HUES6 (cell line): ENCODE measurements at regions not wholly inside any gene's neighbourhood (a gene's known extent, or its start where the extent isn't known, plus 50 kb on each side); places are given as distances from the start of the nearest gene placed in this dataset.

Experiments
- H3K27ac ChIP-seq: 2 replicates; pipeline ENCODE4 v1.7.0; 2013; ENCODE audit warnings: low read depth, mild to moderate bottlenecking, low read length, inconsistent platforms
- H3K27me3 ChIP-seq: 2 replicates; pipeline ENCODE4 v1.6.1; 2013; ENCODE audit warnings: low read length; ENCODE audit not compliant: control insufficient read depth, insufficient read depth
- H3K36me3 ChIP-seq: 2 replicates; pipeline ENCODE4 v1.6.1; 2013; ENCODE audit warnings: low read length; ENCODE audit not compliant: control insufficient read depth, insufficient read depth
- H3K4me1 ChIP-seq: 2 replicates; pipeline ENCODE4 v1.6.1; 2013; ENCODE audit warnings: low read length; ENCODE audit not compliant: control insufficient read depth, insufficient read depth
- H3K4me3 ChIP-seq: 2 replicates; pipeline ENCODE4 v1.5.1; 2013; ENCODE audit warnings: low read depth, low read length
- H3K9ac ChIP-seq: one replicate; pipeline ENCODE4 v1.6.1; 2013; ENCODE audit warnings: mild to moderate bottlenecking, low read length
- H3K9me3 ChIP-seq: 2 replicates; pipeline ENCODE4 v1.6.1; 2013; ENCODE audit warnings: low read depth, low read length; ENCODE audit not compliant: control insufficient read depth, insufficient read depth

DNA sequence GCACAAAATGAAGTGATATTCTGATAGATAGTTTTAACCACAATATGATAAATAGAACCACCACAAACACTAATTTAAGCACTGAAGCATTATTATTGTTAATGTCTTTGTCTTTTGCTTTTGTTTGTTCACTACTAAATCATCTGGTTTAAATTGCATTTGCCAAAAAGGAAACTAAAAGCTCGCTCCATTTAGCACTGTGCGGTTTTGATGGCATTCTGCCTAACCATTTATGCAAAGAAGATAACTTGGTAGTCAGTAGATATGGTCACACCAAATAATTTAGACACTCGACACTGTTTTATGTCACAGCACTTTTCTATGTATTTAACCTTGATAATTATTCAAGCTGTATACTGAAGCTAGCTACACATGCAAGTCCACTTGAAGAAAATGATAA is 849.8 kb upstream of the CDH6 start:
- Histone ChIP-seq H3K27me3 (no peaks in the 10 kb centered on the region), H3K9me3 (no peaks in the 10 kb centered on the region), H3K36me3 (no peaks in the 10 kb centered on the region), H3K9ac (no peak overlapping the region), H3K4me1 (no peaks in the 10 kb centered on the region), H3K4me3 (no peak overlapping the region), H3K27ac (no peak overlapping the region)

DNA sequence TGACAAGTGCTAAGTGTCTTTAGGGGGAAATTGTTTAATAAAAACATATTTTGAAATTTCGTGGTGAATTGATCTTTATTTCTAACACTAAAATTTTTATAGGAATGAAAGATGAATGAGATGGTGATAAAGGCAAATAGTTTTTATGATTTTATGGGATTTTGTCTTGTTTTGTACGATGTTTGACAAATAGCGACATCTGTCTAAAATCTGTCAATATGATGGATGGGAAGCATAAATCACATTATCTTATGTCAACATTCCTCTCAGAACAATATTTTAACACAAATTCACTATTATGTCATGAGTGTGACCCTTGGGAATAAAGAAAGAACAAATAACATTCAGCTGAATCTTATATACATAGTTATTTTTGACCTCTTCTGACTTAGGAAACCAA is 852.0 kb upstream of the CDH6 start:
- Histone ChIP-seq H3K27me3 (no peaks in the 10 kb centered on the region), H3K27ac (no peak overlapping the region), H3K9me3 (no peaks in the 10 kb centered on the region), H3K36me3 (no peaks in the 10 kb centered on the region), H3K9ac (no peak overlapping the region), H3K4me1 (no peaks in the 10 kb centered on the region), H3K4me3 (no peak overlapping the region)

DNA sequence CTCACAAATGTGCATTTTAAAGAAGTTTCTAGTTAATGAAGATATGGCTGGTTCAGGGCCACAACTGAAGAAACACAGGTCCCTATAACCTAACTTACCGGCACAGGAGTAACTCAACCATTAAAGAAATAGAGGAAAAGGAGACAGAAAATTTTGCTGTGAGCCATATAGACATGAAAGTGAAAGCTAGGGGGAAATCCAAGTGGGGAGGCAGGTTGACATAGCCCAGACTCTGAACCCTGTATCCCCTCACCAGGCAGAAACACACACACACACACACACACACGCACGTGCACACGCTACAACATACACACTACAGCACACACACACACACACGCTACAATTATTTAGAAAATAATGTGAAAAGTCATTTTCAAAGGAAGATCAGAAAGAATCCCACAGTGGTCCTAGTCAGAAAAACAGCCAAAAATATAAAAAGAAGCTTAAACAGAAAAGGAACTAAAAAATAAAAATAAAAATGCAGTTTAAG is 856.4 kb upstream of the CDH6 start:
- Histone ChIP-seq H3K27me3 (no peaks in the 10 kb centered on the region), H3K4me3 (no peak overlapping the region), H3K4me1 (no peaks in the 10 kb centered on the region), H3K36me3 (no peaks in the 10 kb centered on the region), H3K27ac (no peak overlapping the region), H3K9me3 (no peaks in the 10 kb centered on the region), H3K9ac (no peak overlapping the region)

DNA sequence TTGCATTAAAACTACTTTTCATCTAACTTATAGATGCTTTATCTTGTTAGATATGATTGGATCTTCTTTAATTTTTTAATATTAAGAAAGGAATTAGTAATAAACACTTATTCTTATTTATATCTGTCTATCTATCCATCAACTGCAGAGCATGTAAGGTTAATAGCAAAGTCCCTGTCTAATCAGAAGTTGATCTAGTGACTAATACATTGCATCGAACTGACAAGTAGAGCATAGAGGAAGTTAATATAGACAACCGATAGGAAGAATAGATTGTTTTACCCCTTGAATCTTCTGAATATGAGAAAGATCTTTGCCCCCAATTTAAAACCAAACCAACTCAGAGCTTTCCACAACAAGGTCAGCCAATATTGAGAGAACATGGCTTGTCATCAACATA is 862.0 kb upstream of the CDH6 start:
- Histone ChIP-seq H3K27me3 (no peaks in the 10 kb centered on the region), H3K9ac (no peak overlapping the region), H3K9me3 (no peaks in the 10 kb centered on the region), H3K27ac (no peak overlapping the region), H3K4me1 (no peaks in the 10 kb centered on the region), H3K4me3 (no peak overlapping the region), H3K36me3 (no peaks in the 10 kb centered on the region)

DNA sequence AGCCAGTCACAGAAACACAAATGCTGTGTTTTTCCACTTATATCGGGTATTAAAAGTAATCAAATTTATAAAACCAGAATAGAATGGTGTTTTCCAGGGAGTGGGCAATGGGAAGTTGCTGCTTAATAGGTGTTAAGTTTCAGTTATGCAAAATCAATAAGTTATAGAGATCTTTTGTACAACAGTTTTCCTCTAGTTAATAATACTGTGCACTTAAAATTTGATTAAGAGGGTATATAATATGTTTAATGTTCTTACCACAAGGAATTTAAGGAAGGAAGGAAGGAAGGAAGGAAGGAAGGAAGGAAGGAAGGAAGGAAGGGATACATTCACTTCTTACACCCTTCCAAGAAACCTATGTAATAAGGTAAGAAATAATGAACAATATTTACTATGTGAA is 867.7 kb upstream of the CDH6 start:
- Histone ChIP-seq H3K36me3 (no peaks in the 10 kb centered on the region), H3K27me3 (no peaks in the 10 kb centered on the region), H3K27ac (no peak overlapping the region), H3K9ac (no peak overlapping the region), H3K4me3 (no peak overlapping the region), H3K4me1 (no peaks in the 10 kb centered on the region), H3K9me3 (no peaks in the 10 kb centered on the region)

DNA sequence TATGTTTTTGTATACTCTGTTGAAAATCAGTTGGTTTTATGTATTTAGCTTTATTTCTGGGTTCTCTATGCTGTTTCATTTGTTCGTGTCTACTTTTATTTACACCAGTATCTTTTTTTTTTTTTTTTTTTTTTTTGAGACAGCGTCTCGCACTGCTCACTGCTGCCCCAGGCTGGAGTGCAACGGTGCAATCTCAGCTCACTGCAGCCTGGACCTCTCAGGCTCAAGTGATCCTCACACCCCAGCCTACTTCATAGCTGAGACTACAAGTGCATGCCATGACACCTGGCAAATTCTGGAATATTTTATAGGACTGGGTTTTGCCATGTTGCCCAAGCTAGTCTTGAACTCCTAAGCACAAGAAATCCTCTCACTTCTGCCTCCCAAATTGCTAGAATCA is 869.4 kb upstream of the CDH6 start:
- Histone ChIP-seq H3K4me3 (no peak overlapping the region), H3K9me3 (no peaks in the 10 kb centered on the region), H3K36me3 (no peaks in the 10 kb centered on the region), H3K4me1 (no peaks in the 10 kb centered on the region), H3K9ac (no peak overlapping the region), H3K27me3 (no peaks in the 10 kb centered on the region), H3K27ac (no peak overlapping the region)

DNA sequence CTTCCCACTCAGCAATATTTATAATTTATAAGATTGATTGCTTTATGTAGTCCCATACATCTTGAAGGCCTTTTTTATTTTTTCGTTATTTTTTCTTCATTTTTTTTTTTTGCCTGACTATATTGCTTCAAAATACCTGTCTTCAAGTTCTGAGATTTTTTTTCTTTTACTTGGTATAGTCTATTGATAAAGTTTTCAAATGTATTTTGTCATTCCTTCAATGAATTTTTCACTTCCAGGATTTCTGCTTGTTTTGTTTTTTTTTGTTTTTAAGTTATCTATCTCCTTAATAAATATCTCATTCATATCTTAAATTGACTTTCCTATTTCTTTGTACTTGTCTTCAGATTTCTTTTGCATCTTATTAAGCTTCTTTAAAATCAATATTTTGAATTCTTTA is 905.6 kb upstream of the CDH6 start:
- Histone ChIP-seq H3K9ac (no peak overlapping the region), H3K27ac (no peak overlapping the region), H3K4me1 (no peaks in the 10 kb centered on the region), H3K9me3 (peaks cover 3% of the 10 kb centered on the region; the same call in 1 of the 2 replicates), H3K27me3 (no peaks in the 10 kb centered on the region), H3K36me3 (no peaks in the 10 kb centered on the region), H3K4me3 (no peak overlapping the region)

DNA sequence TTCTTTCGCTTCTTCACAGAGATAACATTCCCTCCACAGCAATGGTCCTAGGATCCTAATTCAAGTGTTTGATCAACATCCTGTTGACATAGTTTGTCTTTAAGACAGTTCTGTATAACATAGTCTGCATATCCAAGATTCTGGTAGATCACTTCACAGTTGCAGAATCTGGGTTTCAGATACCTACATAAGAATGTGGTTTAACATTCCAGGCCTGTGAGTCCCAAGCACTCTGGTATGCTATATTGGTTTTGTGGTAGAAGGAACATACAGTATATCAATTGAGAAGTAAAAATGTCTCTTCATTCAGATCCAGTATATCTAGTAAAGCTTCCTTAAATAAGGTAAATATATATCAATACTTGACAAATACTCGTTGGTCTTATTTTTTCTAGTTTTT is 914.2 kb upstream of the CDH6 start:
- no peak overlapping the region for H3K27ac ChIP-seq
- no peak overlapping the region for H3K9ac ChIP-seq
- H3K4me3 ChIP-seq, result no peak overlapping the region
- no peaks in the 10 kb centered on the region for H3K27me3 ChIP-seq
- H3K36me3 ChIP-seq, result no peaks in the 10 kb centered on the region
- H3K4me1 ChIP-seq, result no peaks in the 10 kb centered on the region
- no peaks in the 10 kb centered on the region for H3K9me3 ChIP-seq

DNA sequence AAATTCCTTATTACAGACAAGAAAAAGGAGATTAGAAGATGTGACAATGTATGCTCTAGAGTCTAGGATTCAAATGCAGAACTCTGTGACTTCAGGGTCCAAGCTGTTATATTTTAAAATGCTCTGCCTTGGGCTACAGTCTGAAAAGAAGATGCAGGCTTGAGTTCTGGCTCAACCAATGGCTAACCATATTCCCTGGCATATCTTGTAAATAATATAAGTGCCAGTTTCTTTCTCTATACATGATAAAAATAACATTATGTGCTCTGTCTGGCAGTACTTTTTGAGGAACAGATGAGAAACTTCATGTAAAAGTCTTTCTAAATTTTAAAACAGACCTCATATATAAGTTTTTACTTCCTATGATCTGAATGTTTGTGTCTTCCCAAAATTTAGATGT is 926.5 kb upstream of the CDH6 start:
- H3K4me1 ChIP-seq, result no peaks in the 10 kb centered on the region
- H3K27me3 ChIP-seq, result no peaks in the 10 kb centered on the region
- H3K4me3 ChIP-seq, result no peak overlapping the region
- H3K36me3 ChIP-seq, result no peaks in the 10 kb centered on the region
- H3K9me3 ChIP-seq, result no peaks in the 10 kb centered on the region
- H3K27ac ChIP-seq, result no peak overlapping the region
- no peak overlapping the region for H3K9ac ChIP-seq

DNA sequence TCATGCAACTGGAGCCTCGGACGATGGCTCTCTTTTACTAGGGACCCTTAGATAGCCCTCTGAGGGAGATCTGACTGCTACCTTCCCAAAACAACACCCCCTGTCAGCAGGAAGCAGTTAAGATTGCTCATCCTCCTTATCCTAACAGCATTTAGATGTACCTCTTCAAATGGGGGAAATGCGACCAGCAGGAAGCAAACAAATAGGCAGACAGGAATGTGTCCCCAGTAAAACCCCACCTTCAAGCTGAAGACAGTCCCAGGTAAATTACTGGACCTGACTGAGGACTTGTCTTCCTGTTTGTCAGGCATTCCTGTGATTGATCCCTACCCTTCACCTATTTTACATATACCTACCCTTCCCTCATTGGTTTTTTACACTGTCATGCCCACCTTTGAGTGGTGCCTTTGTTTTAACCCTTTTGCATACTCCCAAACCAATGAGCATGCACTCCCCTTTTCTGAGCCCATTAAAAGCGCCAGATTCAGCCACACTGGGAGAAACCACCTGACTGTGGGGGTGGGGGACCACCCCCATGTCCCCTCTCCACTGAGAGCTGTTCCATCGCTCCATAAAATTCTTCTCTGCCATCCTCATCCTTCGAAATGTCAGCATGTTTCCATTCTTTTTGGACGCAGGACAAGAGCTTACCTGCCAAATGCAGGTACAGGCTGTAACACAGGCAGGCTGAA is 954.0 kb upstream of the CDH6 start:
- no peak overlapping the region for H3K27ac ChIP-seq

DNA sequence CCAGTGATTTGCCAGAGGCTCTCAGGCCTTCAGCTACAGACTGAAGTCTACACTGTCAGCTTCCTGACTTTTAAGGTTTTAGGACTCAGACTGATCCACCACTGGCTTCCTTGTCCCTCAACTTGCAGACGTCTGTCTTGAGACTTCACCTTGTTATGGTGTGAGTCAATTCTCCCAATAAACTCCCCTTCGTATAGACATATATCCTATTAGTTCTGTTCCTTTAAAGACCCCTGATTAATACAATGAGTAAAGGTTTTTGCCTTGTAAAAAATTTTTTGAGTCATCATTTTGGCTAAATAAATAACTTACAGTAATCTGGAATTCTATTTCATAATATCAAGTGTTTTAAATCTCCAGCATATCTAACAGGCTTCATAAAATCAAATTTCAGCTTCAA is 956.3 kb upstream of the CDH6 start:
- Histone ChIP-seq H3K4me1 (peaks cover 5% of the 10 kb centered on the region), H3K9ac (no peak overlapping the region), H3K9me3 (0 out of 2 replicates have a peak, but pooled peaks cover 7% of the 10 kb centered on the region), H3K36me3 (no peaks in the 10 kb centered on the region), H3K27me3 (no peaks in the 10 kb centered on the region), H3K4me3 (no peak overlapping the region), H3K27ac (no peak overlapping the region)

More for the DNA sequence above, 954.0 kb upstream of the CDH6 start:
- Histone ChIP-seq H3K9ac (no peak overlapping the region), H3K4me3 (no peak overlapping the region), H3K9me3 (0 out of 2 replicates have a peak, but pooled peaks cover 7% of the 10 kb centered on the region), H3K36me3 (no peaks in the 10 kb centered on the region), H3K4me1 (peaks cover 5% of the 10 kb centered on the region), H3K27me3 (no peaks in the 10 kb centered on the region)
